OCI-LY7 (cell line): ENCODE measurements at regions not wholly inside any gene's neighbourhood (a gene's known extent, or its start where the extent isn't known, plus 50 kb on each side); places are given as distances from the start of the nearest gene placed in this dataset.

Source experiments
- BruUV-seq: library from RNA; stranded (reverse); fragments of 400-500 nt; replicated peaks from 2 replicates; lab custom pipeline; 2021; lab: Mats Ljungman, UMichigan
- CTCF ChIA-PET: fragments of 300-600 bp; sonication (Branson Sonifier 250); formaldehyde crosslinking; loops from one replicate; lab custom pipeline; 2022; ENCODE audit warnings: antibody characterized with exemption; ENCODE audit not compliant: unreplicated experiment; lab: Charles Lee
- POLR2A ChIA-PET: fragments of 300-600 bp; sonication (Branson Sonifier 250); formaldehyde crosslinking; loops from one replicate; lab custom pipeline; 2022; ENCODE audit warnings: antibody characterized with exemption; lab: Charles Lee
- DNase-seq: peaks from one replicate; pipeline ENCODE4 v3.0.0-alpha.2; 2015; ENCODE audit warnings: low spot score
- H2AFZ ChIP-seq: fragments of 200-600 bp; sonication (generic), shearing (Covaris generic); 2 replicates; pipeline ENCODE4 v1.6.1; 2014; ENCODE audit warnings: mild to moderate bottlenecking, antibody characterized with exemption, low read length, moderate library complexity
- H3K27ac ChIP-seq: fragments of 200-600 bp; sonication (generic); 2 replicates; pipeline ENCODE4 v1.5.1; 2014; ENCODE audit warnings: mixed run types, low read depth, mild to moderate bottlenecking, moderate library complexity, low read length, inconsistent platforms; ENCODE audit not compliant: poor library complexity, severe bottlenecking
- H3K36me3 ChIP-seq: fragments of 200-600 bp; sonication (generic); 2 replicates; pipeline ENCODE4 v1.6.1; 2014; ENCODE audit warnings: mild to moderate bottlenecking, antibody characterized with exemption, low read length, moderate library complexity, mixed read lengths; ENCODE audit not compliant: insufficient read depth
- H3K4me1 ChIP-seq: fragments of 200-600 bp; sonication (generic); 2 replicates; pipeline ENCODE4 v1.5.1; 2014; ENCODE audit warnings: mild to moderate bottlenecking, low read length; ENCODE audit not compliant: insufficient read depth, poor library complexity, severe bottlenecking
- H3K4me2 ChIP-seq: fragments of 200-600 bp; sonication (generic); 2 replicates; pipeline ENCODE4 v1.6.1; 2014; ENCODE audit warnings: mild to moderate bottlenecking, low read length
- H3K4me3 ChIP-seq: fragments of 200-600 bp; sonication (generic); 2 replicates; pipeline ENCODE4 v1.5.1; 2014; ENCODE audit warnings: mild to moderate bottlenecking, low read depth, low read length; ENCODE audit not compliant: poor library complexity, severe bottlenecking
- H3K79me2 ChIP-seq: fragments of 200-600 bp; sonication (generic); 2 replicates; pipeline ENCODE4 v1.6.1; 2016; ENCODE audit warnings: low read depth, mild to moderate bottlenecking, low read length, moderate library complexity, mixed read lengths; ENCODE audit not compliant: insufficient read depth
- H3K9me2 ChIP-seq: fragments of 200-600 bp; sonication (generic); 2 replicates; pipeline ENCODE4 v1.6.1; 2016; ENCODE audit warnings: mild to moderate bottlenecking, low read length, mixed read lengths; ENCODE audit not compliant: insufficient read depth
- H3K9me3 ChIP-seq: fragments of 200-600 bp; sonication (generic); 2 replicates; pipeline ENCODE4 v1.6.1; 2014; ENCODE audit warnings: mild to moderate bottlenecking, mixed run types, low read length, mixed read lengths
- H4K20me1 ChIP-seq: fragments of 200-600 bp; sonication (generic); 2 replicates; pipeline ENCODE4 v1.6.1; 2014; ENCODE audit warnings: mild to moderate bottlenecking, antibody characterized with exemption, low read length, moderate library complexity, mixed read lengths; ENCODE audit not compliant: insufficient read depth
- EZH2phosphoT487 ChIP-seq: fragments of 200-600 bp; sonication (generic); IDR thresholded peaks from 2 replicates; pipeline ENCODE4 v1.6.1; 2018; ENCODE audit warnings: low read depth, borderline replicate concordance, mild to moderate bottlenecking, mixed run types, antibody characterized with exemption, low read length, moderate library complexity, mixed read lengths
- intact Hi-C: fragments of 100-400 bp; cut with micrococcal nuclease; formaldehyde crosslinking; loops from one replicate; pipeline ENCODE4 v1.10.0; 2022; ENCODE audit not compliant: unreplicated experiment
- TF ChIP-seq, protein P1 (sequence below): fragments of 200-600 bp; sonication (generic); conservative IDR thresholded peaks from 2 replicates; pipeline ENCODE4 v1.5.1; 2014; ENCODE audit warnings: mild to moderate bottlenecking, antibody characterized with exemption, low read length, moderate library complexity, mixed read lengths

- DNase-seq = no peak
- ChIA-PET POLR2A (interaction anchor here (0.7 to 0.8 kb wide), 2 partner anchors 53 to 88 kb away, joined by 3 read pairs; no protein-coding TSS in a partner anchor), CTCF (no interaction called here)
- no peak overlapping the region for H2AFZ ChIP-seq
- H3K27ac ChIP-seq = no peak overlapping the region
- no TSS peak for BruUV-seq
- no peaks in the 10 kb centered on the region for H3K9me3 ChIP-seq
- H3K4me3 ChIP-seq = no peak overlapping the region
- H3K79me2 ChIP-seq = no peaks in the 10 kb centered on the region
- H3K9me2 ChIP-seq = peaks cover 5% of the 10 kb centered on the region; the same call in 1 of the 2 replicates
- H3K36me3 ChIP-seq = no peaks in the 10 kb centered on the region
- no peak overlapping the region for H3K4me2 ChIP-seq
- no peaks in the 10 kb centered on the region for H3K4me1 ChIP-seq
- TF ChIP-seq, protein P1, sequence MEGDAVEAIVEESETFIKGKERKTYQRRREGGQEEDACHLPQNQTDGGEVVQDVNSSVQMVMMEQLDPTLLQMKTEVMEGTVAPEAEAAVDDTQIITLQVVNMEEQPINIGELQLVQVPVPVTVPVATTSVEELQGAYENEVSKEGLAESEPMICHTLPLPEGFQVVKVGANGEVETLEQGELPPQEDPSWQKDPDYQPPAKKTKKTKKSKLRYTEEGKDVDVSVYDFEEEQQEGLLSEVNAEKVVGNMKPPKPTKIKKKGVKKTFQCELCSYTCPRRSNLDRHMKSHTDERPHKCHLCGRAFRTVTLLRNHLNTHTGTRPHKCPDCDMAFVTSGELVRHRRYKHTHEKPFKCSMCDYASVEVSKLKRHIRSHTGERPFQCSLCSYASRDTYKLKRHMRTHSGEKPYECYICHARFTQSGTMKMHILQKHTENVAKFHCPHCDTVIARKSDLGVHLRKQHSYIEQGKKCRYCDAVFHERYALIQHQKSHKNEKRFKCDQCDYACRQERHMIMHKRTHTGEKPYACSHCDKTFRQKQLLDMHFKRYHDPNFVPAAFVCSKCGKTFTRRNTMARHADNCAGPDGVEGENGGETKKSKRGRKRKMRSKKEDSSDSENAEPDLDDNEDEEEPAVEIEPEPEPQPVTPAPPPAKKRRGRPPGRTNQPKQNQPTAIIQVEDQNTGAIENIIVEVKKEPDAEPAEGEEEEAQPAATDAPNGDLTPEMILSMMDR = no peak
- no peak for TF ChIP-seq EZH2phosphoT487
- intact Hi-C loops = no loop called here
- no peaks in the 10 kb centered on the region for H4K20me1 ChIP-seq
Measured at GRCh38 chr1:67919274-67920072, 86.2 kb upstream of the GNG12 start.

- Histone ChIP-seq H3K4me3 (no peak overlapping the region), H2AFZ (no peak overlapping the region), H3K9me3 (no peaks in the 10 kb centered on the region), H3K4me1 (no peaks in the 10 kb centered on the region), H3K36me3 (no peaks in the 10 kb centered on the region), H3K79me2 (no peaks in the 10 kb centered on the region), H4K20me1 (no peaks in the 10 kb centered on the region), H3K27ac (no peak overlapping the region), H3K4me2 (no peak overlapping the region), H3K9me2 (peaks cover 4% of the 10 kb centered on the region; the same call in 1 of the 2 replicates)
- no TSS peak for BruUV-seq
- CTCF ChIA-PET = interaction anchor here (0.6 kb wide), 1 partner anchor 323 kb away, joined by 3 read pairs; no protein-coding TSS in a partner anchor
- intact Hi-C loops = no loop called here
- no peak for DNase-seq
- no peak for TF ChIP-seq EZH2phosphoT487
- TF ChIP-seq, protein P1 = no peak
- POLR2A ChIA-PET = no interaction called here
Measured at GRCh38 chr1:67918067-67918466, 84.8 kb upstream of the GNG12 start.

DNA sequence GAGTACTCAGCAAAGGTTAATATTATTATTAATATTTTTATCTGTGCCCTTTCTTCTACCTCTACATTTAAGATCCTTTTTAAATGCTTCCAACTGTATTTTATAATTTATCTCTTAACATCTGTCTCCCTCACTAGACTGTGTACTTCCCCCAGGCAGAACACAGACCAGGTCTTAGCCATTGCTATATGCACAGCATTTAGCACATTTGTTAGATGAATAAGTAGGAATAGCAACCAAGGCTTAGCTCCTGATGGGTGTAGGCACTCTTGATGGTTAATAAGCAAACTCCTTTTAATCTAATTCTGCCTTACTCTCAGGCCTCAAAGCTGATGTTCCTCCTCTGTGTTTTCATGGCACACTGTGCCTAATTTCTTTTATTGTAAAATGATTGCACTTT, 83.7 kb upstream of the GNG12 start:
- no peaks in the 10 kb centered on the region for H3K9me3 ChIP-seq
- no peak overlapping the region for H2AFZ ChIP-seq
- no peaks in the 10 kb centered on the region for H3K36me3 ChIP-seq
- H3K27ac ChIP-seq = no peak overlapping the region
- ChIA-PET POLR2A (interaction anchor here (1.5 kb wide), 1 partner anchor 10 kb away, joined by 4 read pairs; no protein-coding TSS in a partner anchor), CTCF (no interaction called here)
- no peak overlapping the region for H3K4me3 ChIP-seq
- no peaks in the 10 kb centered on the region for H3K9me2 ChIP-seq
- no TSS peak for BruUV-seq
- H3K4me2 ChIP-seq = no peak overlapping the region
- TF ChIP-seq, protein P1 = no peak
- H4K20me1 ChIP-seq = no peaks in the 10 kb centered on the region
- H3K79me2 ChIP-seq = no peaks in the 10 kb centered on the region
- intact Hi-C loops = no loop called here
- no peak for DNase-seq
- H3K4me1 ChIP-seq = no peaks in the 10 kb centered on the region
